ENCODE measurements at regions not wholly inside any gene's neighbourhood (a gene's known extent, or its start where the extent isn't known, plus 50 kb on each side); places are given as distances from the start of the nearest gene placed in this dataset.
"Not testable (repeated sequence)": the region's sequence is repeated elsewhere in the genome, so short reads cannot be mapped to it uniquely, and the experiment has no call there.

- Histone ChIP-seq H3K4me3 (ENCODE audit: low read depth in 1 of 2, low read length in 2 of 2) (no peak overlapping the region), H3K9me3 (ENCODE audit: low read length) (no peaks in the 10 kb centered on the region), H3K27me3 (ENCODE audit: control insufficient read depth in 1 of 2, insufficient read depth in 2 of 2, low read length in 2 of 2) (no peaks in the 10 kb centered on the region), H3K36me3 (ENCODE audit: insufficient read depth, low read length) (no peaks in the 10 kb centered on the region), H3K9ac (ENCODE audit: low read length) (no peak overlapping the region), H3K4me1 (ENCODE audit: insufficient read depth, low read length) (no peaks in the 10 kb centered on the region), H3K27ac (ENCODE audit: low read depth, low read length) (no peak overlapping the region)
These were observed 189.1 kb upstream of the C1orf87 start for GRCh38 chr1:60262701-60263100.

GRCh38 chr1:60257531-60257930, 184.0 kb upstream of the C1orf87 start:
- H3K9ac ChIP-seq (ENCODE audit: low read length), result no peak overlapping the region
- H3K27ac ChIP-seq (ENCODE audit: low read depth, low read length), result no peak overlapping the region
- no peaks in the 10 kb centered on the region for H3K9me3 ChIP-seq (ENCODE audit: low read length)
- no peaks in the 10 kb centered on the region for H3K36me3 ChIP-seq (ENCODE audit: insufficient read depth, low read length)
- no peaks in the 10 kb centered on the region for H3K4me1 ChIP-seq (ENCODE audit: insufficient read depth, low read length)
- no peak overlapping the region for H3K4me3 ChIP-seq (ENCODE audit: low read depth in 1 of 2, low read length in 2 of 2)
- H3K27me3 ChIP-seq (ENCODE audit: control insufficient read depth in 1 of 2, insufficient read depth in 2 of 2, low read length in 2 of 2), result no peaks in the 10 kb centered on the region

GRCh38 chr1:60255565-60255964, 182.0 kb upstream of the C1orf87 start:
- H3K27ac ChIP-seq (ENCODE audit: low read depth, low read length), result no peak overlapping the region
- H3K27me3 ChIP-seq (ENCODE audit: control insufficient read depth in 1 of 2, insufficient read depth in 2 of 2, low read length in 2 of 2), result no peaks in the 10 kb centered on the region
- no peak overlapping the region for H3K4me3 ChIP-seq (ENCODE audit: low read depth in 1 of 2, low read length in 2 of 2)
- H3K9me3 ChIP-seq (ENCODE audit: low read length), result no peaks in the 10 kb centered on the region
- H3K36me3 ChIP-seq (ENCODE audit: insufficient read depth, low read length), result no peaks in the 10 kb centered on the region
- no peaks in the 10 kb centered on the region for H3K4me1 ChIP-seq (ENCODE audit: insufficient read depth, low read length)
- no peak overlapping the region for H3K9ac ChIP-seq (ENCODE audit: low read length)

- no peaks in the 10 kb centered on the region for H3K27me3 ChIP-seq (ENCODE audit: control insufficient read depth in 1 of 2, insufficient read depth in 2 of 2, low read length in 2 of 2)
- H3K9me3 ChIP-seq (ENCODE audit: low read length), result no peaks in the 10 kb centered on the region
- no peak overlapping the region for H3K27ac ChIP-seq (ENCODE audit: low read depth, low read length)
- no peak overlapping the region for H3K4me3 ChIP-seq (ENCODE audit: low read depth in 1 of 2, low read length in 2 of 2)
- H3K4me1 ChIP-seq (ENCODE audit: insufficient read depth, low read length), result no peaks in the 10 kb centered on the region
- H3K9ac ChIP-seq (ENCODE audit: low read length), result no peak overlapping the region
- no peaks in the 10 kb centered on the region for H3K36me3 ChIP-seq (ENCODE audit: insufficient read depth, low read length)
These were observed 177.9 kb upstream of the C1orf87 start for GRCh38 chr1:60251426-60251825.

- not testable (repeated sequence) for H3K27me3 ChIP-seq (ENCODE audit: control insufficient read depth in 1 of 2, insufficient read depth in 2 of 2, low read length in 2 of 2); H3K4me3 ChIP-seq (ENCODE audit: low read depth in 1 of 2, low read length in 2 of 2); H3K9ac ChIP-seq (ENCODE audit: low read length); H3K36me3 ChIP-seq (ENCODE audit: insufficient read depth, low read length); H3K9me3 ChIP-seq (ENCODE audit: low read length); H3K4me1 ChIP-seq (ENCODE audit: insufficient read depth, low read length); H3K27ac ChIP-seq (ENCODE audit: low read depth, low read length)
These were observed 173.9 kb upstream of the C1orf87 start for GRCh38 chr1:60247467-60247866.

- Histone ChIP-seq H3K9me3 (ENCODE audit: low read length) (no peaks in the 10 kb centered on the region), H3K36me3 (ENCODE audit: insufficient read depth, low read length) (no peaks in the 10 kb centered on the region), H3K9ac (ENCODE audit: low read length) (no peak overlapping the region), H3K4me1 (ENCODE audit: insufficient read depth, low read length) (no peaks in the 10 kb centered on the region), H3K27me3 (ENCODE audit: control insufficient read depth in 1 of 2, insufficient read depth in 2 of 2, low read length in 2 of 2) (no peaks in the 10 kb centered on the region), H3K27ac (ENCODE audit: low read depth, low read length) (no peak overlapping the region), H3K4me3 (ENCODE audit: low read depth in 1 of 2, low read length in 2 of 2) (no peak overlapping the region)
These were observed 171.8 kb upstream of the C1orf87 start for GRCh38 chr1:60245324-60245723.

- Histone ChIP-seq H3K9me3 (ENCODE audit: low read length) (no peaks in the 10 kb centered on the region), H3K4me1 (ENCODE audit: insufficient read depth, low read length) (no peaks in the 10 kb centered on the region), H3K4me3 (ENCODE audit: low read depth in 1 of 2, low read length in 2 of 2) (no peak overlapping the region), H3K27me3 (ENCODE audit: control insufficient read depth in 1 of 2, insufficient read depth in 2 of 2, low read length in 2 of 2) (no peaks in the 10 kb centered on the region), H3K9ac (ENCODE audit: low read length) (no peak overlapping the region), H3K27ac (ENCODE audit: low read depth, low read length) (no peak overlapping the region), H3K36me3 (ENCODE audit: insufficient read depth, low read length) (no peaks in the 10 kb centered on the region)
These were observed 171.3 kb upstream of the C1orf87 start for GRCh38 chr1:60244906-60245305.

GRCh38 chr1:60235275-60235674, 161.7 kb upstream of the C1orf87 start:
- Histone ChIP-seq H3K4me1 (ENCODE audit: insufficient read depth, low read length) (no peaks in the 10 kb centered on the region), H3K36me3 (ENCODE audit: insufficient read depth, low read length) (no peaks in the 10 kb centered on the region), H3K27ac (ENCODE audit: low read depth, low read length) (no peak overlapping the region), H3K9ac (ENCODE audit: low read length) (no peak overlapping the region), H3K4me3 (ENCODE audit: low read depth in 1 of 2, low read length in 2 of 2) (no peak overlapping the region), H3K9me3 (ENCODE audit: low read length) (no peaks in the 10 kb centered on the region), H3K27me3 (ENCODE audit: control insufficient read depth in 1 of 2, insufficient read depth in 2 of 2, low read length in 2 of 2) (no peaks in the 10 kb centered on the region)

- Histone ChIP-seq H3K9ac (ENCODE audit: low read length) (no peak overlapping the region), H3K9me3 (ENCODE audit: low read length) (no peaks in the 10 kb centered on the region), H3K4me3 (ENCODE audit: low read depth in 1 of 2, low read length in 2 of 2) (no peak overlapping the region), H3K27ac (ENCODE audit: low read depth, low read length) (no peak overlapping the region), H3K36me3 (ENCODE audit: insufficient read depth, low read length) (no peaks in the 10 kb centered on the region), H3K27me3 (ENCODE audit: control insufficient read depth in 1 of 2, insufficient read depth in 2 of 2, low read length in 2 of 2) (no peaks in the 10 kb centered on the region), H3K4me1 (ENCODE audit: insufficient read depth, low read length) (no peaks in the 10 kb centered on the region)
These were observed 161.2 kb upstream of the C1orf87 start for GRCh38 chr1:60234776-60235175.

GRCh38 chr1:60229821-60230220, 156.3 kb upstream of the C1orf87 start:
- Histone ChIP-seq H3K27ac (ENCODE audit: low read depth, low read length) (no peak overlapping the region), H3K4me1 (ENCODE audit: insufficient read depth, low read length) (no peaks in the 10 kb centered on the region), H3K27me3 (ENCODE audit: control insufficient read depth in 1 of 2, insufficient read depth in 2 of 2, low read length in 2 of 2) (no peaks in the 10 kb centered on the region), H3K9ac (ENCODE audit: low read length) (no peak overlapping the region), H3K9me3 (ENCODE audit: low read length) (no peaks in the 10 kb centered on the region), H3K4me3 (ENCODE audit: low read depth in 1 of 2, low read length in 2 of 2) (no peak overlapping the region), H3K36me3 (ENCODE audit: insufficient read depth, low read length) (no peaks in the 10 kb centered on the region)

- Histone ChIP-seq H3K36me3 (ENCODE audit: insufficient read depth, low read length) (no peaks in the 10 kb centered on the region), H3K27me3 (ENCODE audit: control insufficient read depth in 1 of 2, insufficient read depth in 2 of 2, low read length in 2 of 2) (no peaks in the 10 kb centered on the region), H3K9me3 (ENCODE audit: low read length) (no peaks in the 10 kb centered on the region), H3K4me1 (ENCODE audit: insufficient read depth, low read length) (peaks cover 4% of the 10 kb centered on the region), H3K9ac (ENCODE audit: low read length) (no peak overlapping the region), H3K27ac (ENCODE audit: low read depth, low read length) (no peak overlapping the region), H3K4me3 (ENCODE audit: low read depth in 1 of 2, low read length in 2 of 2) (no peak overlapping the region)
These were observed 154.5 kb upstream of the C1orf87 start for GRCh38 chr1:60228041-60228491.

GRCh38 chr1:60227601-60228000, 154.0 kb upstream of the C1orf87 start:
- Histone ChIP-seq H3K4me3 (ENCODE audit: low read depth in 1 of 2, low read length in 2 of 2) (no peak overlapping the region), H3K9me3 (ENCODE audit: low read length) (no peaks in the 10 kb centered on the region), H3K36me3 (ENCODE audit: insufficient read depth, low read length) (no peaks in the 10 kb centered on the region), H3K27ac (ENCODE audit: low read depth, low read length) (no peak overlapping the region), H3K27me3 (ENCODE audit: control insufficient read depth in 1 of 2, insufficient read depth in 2 of 2, low read length in 2 of 2) (no peaks in the 10 kb centered on the region), H3K9ac (ENCODE audit: low read length) (no peak overlapping the region), H3K4me1 (ENCODE audit: insufficient read depth, low read length) (peaks cover 7% of the 10 kb centered on the region)
